IMR-90 (cell line): ENCODE measurements at regions not wholly inside any gene's neighbourhood (a gene's known extent, or its start where the extent isn't known, plus 50 kb on each side); places are given as distances from the start of the nearest gene placed in this dataset.

Experiments used
- ATAC-seq: fragments of 200-7000 bp; cut with Tn5 transposase; 2 replicates; pipeline ENCODE4 v1.9.1; 2020; ENCODE audit warnings: low read depth, mild to moderate bottlenecking, moderate library complexity
- BruUV-seq: library from RNA; stranded (reverse); fragments of 400-500 nt; replicated peaks from 2 replicates; lab custom pipeline; 2021; lab: Mats Ljungman, UMichigan
- CTCF ChIA-PET: fragments of 300-600 bp; formaldehyde crosslinking; extraction: SDS; loops from one replicate; lab custom pipeline; 2021; ENCODE audit warnings: antibody characterized with exemption; lab: Yijun Ruan, JAX
- POLR2A ChIA-PET: fragments of 300-600 bp; sonication (Branson Sonifier 250); formaldehyde crosslinking; loops from one replicate; lab custom pipeline; 2022; ENCODE audit warnings: antibody characterized with exemption; ENCODE audit not compliant: unreplicated experiment; lab: Charles Lee
- DNase-seq: peaks from one replicate; pipeline ENCODE4 v3.0.0; 2013
- H2AFZ ChIP-seq: replicated peaks from 2 replicates; pipeline ENCODE3; 2013; ENCODE audit warnings: low read length, mild to moderate bottlenecking; ENCODE audit not compliant: poor library complexity
- H2AK5ac ChIP-seq: 2 replicates; pipeline ENCODE4 v1.6.1; 2013; ENCODE audit warnings: low read depth, low read length, inconsistent platforms
- H2AK9ac ChIP-seq: replicated peaks from 2 replicates; pipeline ENCODE3; 2013; ENCODE audit warnings: mild to moderate bottlenecking, low read depth, low read length, moderate library complexity; ENCODE audit not compliant: poor library complexity
- H2BK120ac ChIP-seq: 2 replicates; pipeline ENCODE4 v1.6.1; 2013; ENCODE audit warnings: low read depth, low read length, inconsistent platforms
- H2BK15ac ChIP-seq: 3 replicates; pipeline ENCODE4 v1.6.1; 2013; ENCODE audit warnings: low read depth, low read length, inconsistent platforms
- H2BK20ac ChIP-seq: 2 replicates; pipeline ENCODE4 v1.6.1; 2013; ENCODE audit warnings: low read depth, mild to moderate bottlenecking, inconsistent platforms, low read length, moderate library complexity
- H2BK5ac ChIP-seq: 2 replicates; pipeline ENCODE4 v1.6.1; 2013; ENCODE audit warnings: mild to moderate bottlenecking, low read depth, low read length, inconsistent platforms; ENCODE audit not compliant: poor library complexity, severe bottlenecking
- H3K14ac ChIP-seq: replicated peaks from 2 replicates; pipeline ENCODE4 v1.6.1; 2013; ENCODE audit warnings: low read depth, low read length, inconsistent platforms
- H3K18ac ChIP-seq: 2 replicates; pipeline ENCODE4 v1.6.1; 2013; ENCODE audit warnings: low read depth, low read length, control low read depth
- H3K23ac ChIP-seq: 2 replicates; pipeline ENCODE4 v1.6.1; 2013; ENCODE audit warnings: low read depth, low read length, inconsistent platforms
- H3K27ac ChIP-seq: 2 replicates; pipeline ENCODE4 v1.5.1; 2013; ENCODE audit warnings: mild to moderate bottlenecking, control low read depth, low read length; ENCODE audit not compliant: insufficient read depth
- H3K27me3 ChIP-seq: 2 replicates; pipeline ENCODE4 v1.6.1; 2013; ENCODE audit warnings: low read length; ENCODE audit not compliant: control insufficient read depth, insufficient read depth
- H3K36me3 ChIP-seq: 2 replicates; pipeline ENCODE4 v1.6.1; 2013; ENCODE audit warnings: low read length, mixed read lengths; ENCODE audit not compliant: control insufficient read depth, insufficient read depth
- H3K4ac ChIP-seq: 2 replicates; pipeline ENCODE4 v1.6.1; 2013; ENCODE audit warnings: low read depth, low read length, inconsistent platforms
- H3K4me1 ChIP-seq: 2 replicates; pipeline ENCODE4 v1.6.1; 2013; ENCODE audit warnings: low read length, mixed read lengths; ENCODE audit not compliant: control insufficient read depth, insufficient read depth
- H3K4me2 ChIP-seq: 2 replicates; pipeline ENCODE4 v1.6.1; 2013; ENCODE audit warnings: low read depth, mild to moderate bottlenecking, control low read depth, low read length, moderate library complexity
- H3K4me3 ChIP-seq: 2 replicates; pipeline ENCODE4 v1.5.1; 2013; ENCODE audit warnings: low read depth, mild to moderate bottlenecking, control low read depth, low read length, moderate library complexity; ENCODE audit not compliant: insufficient read depth
- H3K56ac ChIP-seq: 2 replicates; pipeline ENCODE4 v1.6.1; 2013; ENCODE audit warnings: low read length, inconsistent platforms; ENCODE audit not compliant: insufficient read depth; ENCODE audit errors: extremely low read depth
- H3K79me1 ChIP-seq, 2 experiments: 2 replicates each; pipeline ENCODE4 v1.6.1; 2013; ENCODE audit warnings: low read length in 2 of 2, inconsistent platforms in 1 of 2, low read depth in 1 of 2
- H3K9ac ChIP-seq: 2 replicates; pipeline ENCODE4 v1.6.1; 2013; ENCODE audit warnings: low read depth, low read length, control low read depth
- H3K9me1 ChIP-seq: 2 replicates; pipeline ENCODE4 v1.6.1; 2013; ENCODE audit warnings: low read length, inconsistent platforms; ENCODE audit not compliant: insufficient read depth
- H3K9me3 ChIP-seq: 2 replicates; pipeline ENCODE4 v1.6.1; 2013; ENCODE audit warnings: low read length; ENCODE audit not compliant: control insufficient read depth, insufficient read depth
- H4K20me1 ChIP-seq: 2 replicates; pipeline ENCODE4 v1.6.1; 2013; ENCODE audit warnings: low read length, inconsistent platforms; ENCODE audit not compliant: insufficient read depth
- H4K5ac ChIP-seq: 2 replicates; pipeline ENCODE4 v1.6.1; 2013; ENCODE audit warnings: mild to moderate bottlenecking, low read depth, low read length, control low read depth
- H4K8ac ChIP-seq, 2 experiments: 2 replicates each; pipeline ENCODE4 v1.6.1; 2013; ENCODE audit warnings: low read depth in 2 of 2, low read length in 2 of 2, control low read depth in 1 of 2, inconsistent platforms in 1 of 2
- H4K91ac ChIP-seq: 2 replicates; pipeline ENCODE4 v1.6.1; 2013; ENCODE audit warnings: low read depth, low read length, inconsistent platforms; ENCODE audit not compliant: insufficient read depth
- BHLHE40 ChIP-seq: fragments of 150-350 bp; IDR thresholded peaks from 2 replicates; pipeline ENCODE4 v1.6.1; 2016; ENCODE audit warnings: mild to moderate bottlenecking, low read depth, low read length
- CEBPB ChIP-seq: IDR thresholded peaks from 2 replicates; pipeline ENCODE4 v1.6.1; 2012; ENCODE audit warnings: low read depth, low read length, improper control_type of control experiment
- CHD1 ChIP-seq: IDR thresholded peaks from 2 replicates; pipeline ENCODE4 v1.6.1; 2012; ENCODE audit warnings: low read depth, low read length, improper control_type of control experiment
- FOS ChIP-seq: fragments of 150-350 bp; IDR thresholded peaks from 2 replicates; pipeline ENCODE4 v1.6.1; 2016; ENCODE audit warnings: low read depth, low read length
- MAFK ChIP-seq: IDR thresholded peaks from 2 replicates; pipeline ENCODE4 v1.6.1; 2012; ENCODE audit warnings: low read depth, low read length, improper control_type of control experiment
- MAZ ChIP-seq: IDR thresholded peaks from 2 replicates; pipeline ENCODE4 v1.6.1; 2012; ENCODE audit warnings: low read depth, mild to moderate bottlenecking, low read length, improper control_type of control experiment, moderate library complexity, borderline replicate concordance
- NFE2L2 ChIP-seq: fragments of 150-350 bp; IDR thresholded peaks from 2 replicates; pipeline ENCODE4 v1.6.1; 2016; ENCODE audit warnings: low read depth, mild to moderate bottlenecking, low read length
- RAD21 ChIP-seq: IDR thresholded peaks from 2 replicates; pipeline ENCODE4 v1.6.1; 2012; ENCODE audit warnings: low read length, improper control_type of control experiment
- RCOR1 ChIP-seq: IDR thresholded peaks from 2 replicates; pipeline ENCODE4 v1.6.1; 2012; ENCODE audit warnings: mild to moderate bottlenecking, low read length, improper control_type of control experiment; ENCODE audit not compliant: insufficient replicate concordance
- SMC3 ChIP-seq: fragments of 150-350 bp; IDR thresholded peaks from 2 replicates; pipeline ENCODE4 v1.6.1; 2016; ENCODE audit warnings: low read depth, mild to moderate bottlenecking, antibody characterized with exemption, low read length, moderate library complexity
- WGBS, 2 experiments: methylation state at CpG; one replicate each; pipeline versions ENCODE4 v1.1.5 to v1.1.7; 2013; ENCODE audit warnings: missing lambda C conversion rate in 2 of 2; ENCODE audit not compliant: insufficient read length in 1 of 2; ENCODE audit errors: extremely low coverage in 2 of 2; 5-methylcytosine and 5-hydroxymethylcytosine counted together
- dilution Hi-C: fragments of 300-500 bp; cut with HindIII; formaldehyde crosslinking; loops from one replicate; pipeline ENCODE4 v1.14.3; 2018; ENCODE audit warnings: low sequenced_read_pairs; ENCODE audit not compliant: unreplicated experiment
- in situ Hi-C: fragments of 300-500 bp; cut with MboI; formaldehyde crosslinking; loops from 3 replicates; pipeline ENCODE4 v1.14.3; 2019; ENCODE audit warnings: low sequenced_read_pairs, inconsistent platforms, mixed read lengths
- intact Hi-C: fragments of 100-400 bp; cut with micrococcal nuclease; formaldehyde crosslinking; loops from 2 replicates; pipeline ENCODE4 v1.10.0; 2022
- TF ChIP-seq, protein P1 (sequence below): fragments of 150-350 bp; IDR thresholded peaks from 2 replicates; pipeline ENCODE4 v1.6.1; 2016; ENCODE audit warnings: low read depth, mild to moderate bottlenecking, low read length, moderate library complexity, borderline replicate concordance
- TF ChIP-seq, protein P2 (sequence below): conservative IDR thresholded peaks from 2 replicates; pipeline ENCODE4 v1.5.1; 2012; ENCODE audit warnings: mild to moderate bottlenecking, low read depth, low read length, improper control_type of control experiment
- TF ChIP-seq, protein P3 (sequence below): fragments of 150-350 bp; IDR thresholded peaks from 2 replicates; pipeline ENCODE4 v1.6.1; 2017; ENCODE audit warnings: mild to moderate bottlenecking, antibody characterized with exemption, low read length, low read depth

- POLR2A ChIA-PET, result no interaction called here
- Histone ChIP-seq H2AFZ (no peak overlapping the region), H3K23ac (no peak overlapping the region), H2BK120ac (no peak overlapping the region), H2BK20ac (no peak overlapping the region), H2BK5ac (no peak overlapping the region), H4K20me1 (no peaks in the 10 kb centered on the region), H3K4me3 (no peak overlapping the region), H3K9me3 (peaks cover 4% of the 10 kb centered on the region; the same call in 1 of the 2 replicates), H3K4ac (no peak overlapping the region), H3K79me1 (no peaks in the 10 kb centered on the region), H2AK9ac (no peak overlapping the region), H3K9me1 (no peaks in the 10 kb centered on the region), H4K5ac (no peak overlapping the region), H3K27me3 (no peaks in the 10 kb centered on the region), H3K14ac (no peak overlapping the region), H3K36me3 (no peaks in the 10 kb centered on the region), H3K18ac (no peak overlapping the region), H4K8ac (no peak overlapping the region), H2BK15ac (no peak overlapping the region), H3K56ac (no peak overlapping the region), H3K4me1 (no peaks in the 10 kb centered on the region), H3K9ac (no peak overlapping the region), H3K4me2 (no peak overlapping the region), H4K91ac (no peak overlapping the region), H3K27ac (no peak overlapping the region), H2AK5ac (no peak overlapping the region)
- TF ChIP-seq RAD21, result no peak
- no peak for TF ChIP-seq CEBPB
- TF ChIP-seq CHD1, result no peak
- no peak for TF ChIP-seq RCOR1
- TF ChIP-seq SMC3, result no peak
- TF ChIP-seq BHLHE40, result no peak
- TF ChIP-seq NFE2L2, result no peak
- no peak for TF ChIP-seq MAZ
- TF ChIP-seq, protein P1, sequence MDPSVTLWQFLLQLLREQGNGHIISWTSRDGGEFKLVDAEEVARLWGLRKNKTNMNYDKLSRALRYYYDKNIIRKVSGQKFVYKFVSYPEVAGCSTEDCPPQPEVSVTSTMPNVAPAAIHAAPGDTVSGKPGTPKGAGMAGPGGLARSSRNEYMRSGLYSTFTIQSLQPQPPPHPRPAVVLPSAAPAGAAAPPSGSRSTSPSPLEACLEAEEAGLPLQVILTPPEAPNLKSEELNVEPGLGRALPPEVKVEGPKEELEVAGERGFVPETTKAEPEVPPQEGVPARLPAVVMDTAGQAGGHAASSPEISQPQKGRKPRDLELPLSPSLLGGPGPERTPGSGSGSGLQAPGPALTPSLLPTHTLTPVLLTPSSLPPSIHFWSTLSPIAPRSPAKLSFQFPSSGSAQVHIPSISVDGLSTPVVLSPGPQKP, result no peak
- no peak for TF ChIP-seq MAFK
- TF ChIP-seq, protein P2, sequence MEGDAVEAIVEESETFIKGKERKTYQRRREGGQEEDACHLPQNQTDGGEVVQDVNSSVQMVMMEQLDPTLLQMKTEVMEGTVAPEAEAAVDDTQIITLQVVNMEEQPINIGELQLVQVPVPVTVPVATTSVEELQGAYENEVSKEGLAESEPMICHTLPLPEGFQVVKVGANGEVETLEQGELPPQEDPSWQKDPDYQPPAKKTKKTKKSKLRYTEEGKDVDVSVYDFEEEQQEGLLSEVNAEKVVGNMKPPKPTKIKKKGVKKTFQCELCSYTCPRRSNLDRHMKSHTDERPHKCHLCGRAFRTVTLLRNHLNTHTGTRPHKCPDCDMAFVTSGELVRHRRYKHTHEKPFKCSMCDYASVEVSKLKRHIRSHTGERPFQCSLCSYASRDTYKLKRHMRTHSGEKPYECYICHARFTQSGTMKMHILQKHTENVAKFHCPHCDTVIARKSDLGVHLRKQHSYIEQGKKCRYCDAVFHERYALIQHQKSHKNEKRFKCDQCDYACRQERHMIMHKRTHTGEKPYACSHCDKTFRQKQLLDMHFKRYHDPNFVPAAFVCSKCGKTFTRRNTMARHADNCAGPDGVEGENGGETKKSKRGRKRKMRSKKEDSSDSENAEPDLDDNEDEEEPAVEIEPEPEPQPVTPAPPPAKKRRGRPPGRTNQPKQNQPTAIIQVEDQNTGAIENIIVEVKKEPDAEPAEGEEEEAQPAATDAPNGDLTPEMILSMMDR, result no peak
- TF ChIP-seq, protein P3, sequence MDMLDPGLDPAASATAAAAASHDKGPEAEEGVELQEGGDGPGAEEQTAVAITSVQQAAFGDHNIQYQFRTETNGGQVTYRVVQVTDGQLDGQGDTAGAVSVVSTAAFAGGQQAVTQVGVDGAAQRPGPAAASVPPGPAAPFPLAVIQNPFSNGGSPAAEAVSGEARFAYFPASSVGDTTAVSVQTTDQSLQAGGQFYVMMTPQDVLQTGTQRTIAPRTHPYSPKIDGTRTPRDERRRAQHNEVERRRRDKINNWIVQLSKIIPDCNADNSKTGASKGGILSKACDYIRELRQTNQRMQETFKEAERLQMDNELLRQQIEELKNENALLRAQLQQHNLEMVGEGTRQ, result no peak
- TF ChIP-seq FOS, result no peak
- intact Hi-C loops, result no loop called here
- dilution Hi-C loops, result no loop called here
- no TSS peak for BruUV-seq
- CTCF ChIA-PET, result no interaction called here
- in situ Hi-C loops, result no loop called here
- DNase-seq (no peak), ATAC-seq (no peak)
- no CpG with 5 or more reads among the region's 9 CpGs for whole genome bisulfite sequencing, 2 experiments
Observed at GRCh38 chr16:62224646-62225209, 188.5 kb upstream of the CDH8 start.
